Neuronal stem cell (in vitro differentiated cells): ENCODE measurements at regions not wholly inside any gene's neighbourhood (a gene's known extent, or its start where the extent isn't known, plus 50 kb on each side); places are given as distances from the start of the nearest gene placed in this dataset.

ENCODE experiments used
- DNase-seq: peaks from one replicate; pipeline ENCODE4 v3.0.0-alpha.2; 2013; ENCODE audit warnings: low spot score
- H2AFZ ChIP-seq: one replicate; pipeline ENCODE4 v1.6.1; 2013; ENCODE audit warnings: mild to moderate bottlenecking, low read length, inconsistent platforms
- H2AK5ac ChIP-seq: 2 replicates; pipeline ENCODE4 v1.6.1; 2013; ENCODE audit warnings: low read depth, mild to moderate bottlenecking, inconsistent platforms, low read length, moderate library complexity, mixed read lengths
- H2BK120ac ChIP-seq: 2 replicates; pipeline ENCODE4 v1.6.1; 2013; ENCODE audit warnings: low read depth, mild to moderate bottlenecking, inconsistent platforms, low read length, moderate library complexity, mixed read lengths
- H2BK12ac ChIP-seq: one replicate; pipeline ENCODE4 v1.6.1; 2013; ENCODE audit warnings: low read length, inconsistent platforms
- H2BK15ac ChIP-seq: 2 replicates; pipeline ENCODE4 v1.6.1; 2013; ENCODE audit warnings: mild to moderate bottlenecking, low read length, inconsistent platforms, mixed read lengths
- H2BK5ac ChIP-seq: one replicate; pipeline ENCODE4 v1.6.1; 2013; ENCODE audit warnings: inconsistent platforms, mild to moderate bottlenecking, low read length, moderate library complexity
- H3K14ac ChIP-seq: one replicate; pipeline ENCODE4 v1.6.1; 2013; ENCODE audit warnings: low read length, inconsistent platforms
- H3K18ac ChIP-seq: 2 replicates; pipeline ENCODE4 v1.6.1; 2013; ENCODE audit warnings: low read length, inconsistent platforms
- H3K23ac ChIP-seq: 2 replicates; pipeline ENCODE4 v1.6.1; 2013; ENCODE audit warnings: low read depth, mild to moderate bottlenecking, mixed read lengths, low read length, inconsistent platforms; ENCODE audit not compliant: poor library complexity
- H3K27ac ChIP-seq: replicated peaks from 3 replicates; pipeline ENCODE4 v1.5.1; 2013; ENCODE audit warnings: low read length, inconsistent platforms
- H3K27me3 ChIP-seq, 3 experiments: 2 replicates each; pipeline ENCODE4 v1.6.1; 2013; ENCODE audit warnings: low read length in 3 of 3, mild to moderate bottlenecking in 2 of 3, inconsistent platforms in 1 of 3, low read depth in 1 of 3, mixed read lengths in 1 of 3, moderate library complexity in 1 of 3; ENCODE audit not compliant: control insufficient read depth in 3 of 3, insufficient read depth in 3 of 3
- H3K36me3 ChIP-seq, 2 donors: replicated peaks in 1 of 2; 2 replicates each; pipeline ENCODE4 v1.6.1; 2013; ENCODE audit warnings: low read length in 2 of 2; ENCODE audit not compliant: control insufficient read depth in 2 of 2, insufficient read depth in 2 of 2
- H3K4ac ChIP-seq: 2 replicates; pipeline ENCODE4 v1.6.1; 2013; ENCODE audit warnings: inconsistent platforms, mild to moderate bottlenecking, low read length, moderate library complexity
- H3K4me1 ChIP-seq, 2 donors: 1 replicate in 1 of 2; 2 replicates in 1 of 2; pipeline ENCODE4 v1.6.1; 2013; ENCODE audit warnings: low read length in 2 of 2, low read depth in 1 of 2; ENCODE audit not compliant: control insufficient read depth in 2 of 2, insufficient read depth in 1 of 2
- H3K4me2 ChIP-seq: one replicate; pipeline ENCODE4 v1.6.1; 2013; ENCODE audit warnings: mild to moderate bottlenecking, low read length, inconsistent platforms; ENCODE audit not compliant: insufficient read depth, poor library complexity, severe bottlenecking
- H3K4me3 ChIP-seq, 2 donors: 2 replicates each; pipeline ENCODE4 v1.5.1; 2013; ENCODE audit warnings: low read length in 2 of 2, mild to moderate bottlenecking in 2 of 2, inconsistent platforms in 1 of 2, moderate library complexity in 1 of 2
- H3K79me1 ChIP-seq: one replicate; pipeline ENCODE4 v1.6.1; 2013; ENCODE audit warnings: low read depth, mild to moderate bottlenecking, inconsistent platforms, low read length, moderate library complexity
- H3K9ac ChIP-seq: one replicate; pipeline ENCODE4 v1.6.1; 2013; ENCODE audit warnings: mild to moderate bottlenecking, low read depth, low read length, inconsistent platforms; ENCODE audit not compliant: poor library complexity
- H3K9me3 ChIP-seq, 2 donors: replicated peaks in 1 of 2; 2 replicates each; pipeline versions ENCODE3 to v1.6.1; 2013; ENCODE audit warnings: low read length in 2 of 2, mild to moderate bottlenecking in 2 of 2, inconsistent platforms in 1 of 2, low read depth in 1 of 2, mixed read lengths in 1 of 2, moderate library complexity in 1 of 2; ENCODE audit not compliant: control insufficient read depth in 2 of 2, insufficient read depth in 1 of 2
- H4K8ac ChIP-seq: one replicate; pipeline ENCODE4 v1.6.1; 2013; ENCODE audit warnings: low read depth, mild to moderate bottlenecking, inconsistent platforms, low read length, moderate library complexity
- H4K91ac ChIP-seq: one replicate; pipeline ENCODE4 v1.6.1; 2013; ENCODE audit warnings: low read length, low read depth, mild to moderate bottlenecking, inconsistent platforms; ENCODE audit not compliant: poor library complexity
- WGBS, 2 donors: extraction: QIAGEN DNeasy Blood & Tissue Kit; methylation state at CpG; one replicate each; pipeline ENCODE4 v1.1.7; 2013; ENCODE audit warnings: missing lambda C conversion rate in 2 of 2, mixed read lengths in 1 of 2; ENCODE audit not compliant: insufficient read length in 2 of 2, insufficient replicate concordance in 1 of 2; ENCODE audit errors: extremely low coverage in 2 of 2; 5-methylcytosine and 5-hydroxymethylcytosine counted together

GRCh38 chr18:69216321-69216720, 184.4 kb upstream of the DOK6 start:
- Histone ChIP-seq H2BK5ac (no peak overlapping the region), H3K27ac (no peak overlapping the region)
- DNase-seq: no peak

GRCh38 chr18:69217196-69218000, 183.3 kb upstream of the DOK6 start:
- no peak overlapping the region for H3K4ac ChIP-seq
- no peak overlapping the region for H4K91ac ChIP-seq
- H3K18ac ChIP-seq: no peak overlapping the region
- H2AFZ ChIP-seq: no peak overlapping the region
- H3K36me3 ChIP-seq: no peaks in the 10 kb centered on the region
- no peaks in the 10 kb centered on the region for H3K79me1 ChIP-seq
- no peak overlapping the region for H2BK5ac ChIP-seq
- H3K23ac ChIP-seq: no peak overlapping the region
- no peak overlapping the region for H2BK15ac ChIP-seq
- H2BK12ac ChIP-seq: no peak overlapping the region
- H3K9me3 ChIP-seq: no peaks in the 10 kb centered on the region
- H3K4me2 ChIP-seq: no peak overlapping the region
- no peak overlapping the region for H3K27ac ChIP-seq
- no peaks in the 10 kb centered on the region for H3K27me3 ChIP-seq
- H3K9ac ChIP-seq: no peak overlapping the region
- H3K14ac ChIP-seq: no peak overlapping the region
- no peak overlapping the region for H4K8ac ChIP-seq
- H3K4me3 ChIP-seq: no peak overlapping the region
- no peaks in the 10 kb centered on the region for H3K4me1 ChIP-seq
- no peak for DNase-seq
- no peak overlapping the region for H2AK5ac ChIP-seq
- H2BK120ac ChIP-seq: no peak overlapping the region
- WGBS, 2 donors: no CpG with 5 or more reads among the region's 9 CpGs

More at GRCh38 chr18:69216321-69216720, 184.4 kb upstream of the DOK6 start:
- Histone ChIP-seq H3K4me1 (no peaks in the 10 kb centered on the region), H2AK5ac (no peak overlapping the region), H2BK15ac (no peak overlapping the region), H2BK12ac (no peak overlapping the region), H2BK120ac (no peak overlapping the region), H3K18ac (no peak overlapping the region), H4K91ac (no peak overlapping the region), H3K79me1 (no peaks in the 10 kb centered on the region), H3K36me3 (no peaks in the 10 kb centered on the region), H2AFZ (no peak overlapping the region), H3K4ac (no peak overlapping the region), H3K27me3 (no peaks in the 10 kb centered on the region), H3K4me2 (no peak overlapping the region), H3K9ac (no peak overlapping the region), H3K23ac (no peak overlapping the region), H3K14ac (no peak overlapping the region), H4K8ac (no peak overlapping the region), H3K9me3 (no peaks in the 10 kb centered on the region), H3K4me3 (no peak overlapping the region)
- WGBS, 2 donors: no CpG with 5 or more reads among the region's 6 CpGs

GRCh38 chr18:69220529-69220928, 180.2 kb upstream of the DOK6 start:
- Histone ChIP-seq H2BK5ac (no peak overlapping the region), H2AFZ (no peak overlapping the region), H2BK12ac (no peak overlapping the region), H3K4ac (no peak overlapping the region), H3K9me3 (no peaks in the 10 kb centered on the region), H3K4me1 (no peaks in the 10 kb centered on the region), H3K9ac (no peak overlapping the region), H3K4me2 (no peak overlapping the region), H2BK15ac (no peak overlapping the region), H4K8ac (no peak overlapping the region), H3K4me3 (no peak overlapping the region), H3K27ac (no peak overlapping the region), H3K14ac (no peak overlapping the region), H2BK120ac (no peak overlapping the region), H2AK5ac (no peak overlapping the region), H3K23ac (no peak overlapping the region), H3K18ac (no peak overlapping the region), H3K79me1 (no peaks in the 10 kb centered on the region), H3K36me3 (no peaks in the 10 kb centered on the region), H3K27me3 (no peaks in the 10 kb centered on the region), H4K91ac (no peak overlapping the region)
- WGBS, 2 donors: no CpG with 5 or more reads among the region's 6 CpGs
- DNase-seq: no peak

DNA sequence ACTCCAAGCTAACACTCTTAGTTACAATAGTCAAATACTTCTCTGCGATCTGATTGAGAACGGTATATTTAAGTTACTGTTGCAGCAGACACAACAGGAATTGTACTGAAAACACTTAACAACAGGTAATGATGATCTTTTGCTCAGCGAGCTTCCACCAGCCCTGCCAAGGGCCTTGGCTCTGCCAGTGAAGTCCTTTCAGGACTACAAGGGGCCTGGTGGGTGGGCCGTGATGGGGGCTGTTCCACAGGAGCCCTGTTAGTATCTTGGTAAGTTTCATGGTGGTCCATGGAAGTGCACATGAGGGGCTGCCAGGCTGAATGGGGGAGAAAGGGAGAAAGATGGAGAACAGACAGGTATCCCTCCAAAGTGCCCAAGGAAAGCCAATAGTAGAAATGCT, 178.6 kb upstream of the DOK6 start:
- no peaks in the 10 kb centered on the region for H3K27me3 ChIP-seq
- WGBS, 2 donors: no CpG with 5 or more reads among the region's 4 CpGs
- H3K9me3 ChIP-seq: no peaks in the 10 kb centered on the region

More for the DNA sequence above, 178.6 kb upstream of the DOK6 start:
- Histone ChIP-seq H3K23ac (no peak overlapping the region), H2BK120ac (no peak overlapping the region), H3K36me3 (no peaks in the 10 kb centered on the region), H4K8ac (no peak overlapping the region), H3K27ac (no peak overlapping the region), H2BK12ac (no peak overlapping the region), H3K4me3 (no peak overlapping the region), H2BK15ac (no peak overlapping the region), H3K4me2 (no peak overlapping the region), H3K79me1 (no peaks in the 10 kb centered on the region), H2BK5ac (no peak overlapping the region), H4K91ac (no peak overlapping the region), H2AK5ac (no peak overlapping the region), H3K14ac (no peak overlapping the region), H3K4ac (no peak overlapping the region), H3K4me1 (no peaks in the 10 kb centered on the region), H3K9ac (no peak overlapping the region), H2AFZ (no peak overlapping the region), H3K18ac (no peak overlapping the region)
- no peak for DNase-seq
